ENCODE measurements at regions not wholly inside any gene's neighbourhood (a gene's known extent, or its start where the extent isn't known, plus 50 kb on each side); places are given as distances from the start of the nearest gene placed in this dataset.

GRCh38 chr5:17070647-17071046 lies 134.6 kb upstream of the MYO10 start:
- Histone ChIP-seq H3K4me3 (ENCODE audit: control extremely low read depth in 1 of 5, extremely low read depth in 1 of 5, insufficient read depth in 1 of 5, low read depth in 2 of 5, low read length in 4 of 5) (no peak overlapping the region), H2AFZ (ENCODE audit: insufficient read depth, low read depth, low read length, poor library complexity, severe bottlenecking) (no peak overlapping the region), H4K20me1 (ENCODE audit: control insufficient read depth, insufficient read depth, low read length, poor library complexity, severe bottlenecking) (no peaks in the 10 kb centered on the region), H3K4me2 (replicated peaks; ENCODE audit: low read depth, low read length, poor library complexity, severe bottlenecking) (no peak overlapping the region), H3K79me2 (ENCODE audit: control insufficient read depth, insufficient read depth, low read length) (no peaks in the 10 kb centered on the region), H3K27me3 (replicated peaks in 1 of 4; ENCODE audit: control extremely low read depth in 1 of 4, control insufficient read depth in 3 of 4, insufficient read depth in 4 of 4, low read length in 3 of 4) (no peaks in the 10 kb centered on the region), H3K4me1 (ENCODE audit: control insufficient read depth in 2 of 2, insufficient read depth in 2 of 2, low read length in 2 of 2) (no peaks in the 10 kb centered on the region), H3K36me3 (replicated peaks in 1 of 2; ENCODE audit: control extremely low read depth in 1 of 2, control insufficient read depth in 1 of 2, extremely low read depth in 1 of 2, insufficient read depth in 2 of 2, low read length in 1 of 2) (no peaks in the 10 kb centered on the region), H3K9me3 (ENCODE audit: control extremely low read depth in 1 of 3, control insufficient read depth in 2 of 3, insufficient read depth in 1 of 3, low read length in 2 of 3) (peaks cover 0 to 4% (median 0%) of the 10 kb centered on the region in 3 donors), H3K27ac (ENCODE audit: low read length in 2 of 2) (no peak overlapping the region), H3K9ac (ENCODE audit: low read length) (no peak overlapping the region)
- no peak for TF ChIP-seq EZH2 (IDR thresholded peaks at IDR 0.05; ENCODE audit: borderline replicate concordance, insufficient read depth, low read depth, low read length, poor library complexity, severe bottlenecking)
- TF ChIP-seq CTCF (IDR thresholded peaks at IDR 0.05), result no peak
- no peaks in the 10 kb centered on the region for H3K27me3 Mint-ChIP-seq
- H3K4me3 Mint-ChIP-seq, result no peak overlapping the region
- no peaks in the 10 kb centered on the region for H3K4me1 Mint-ChIP-seq
- H3K9me3 Mint-ChIP-seq (ENCODE audit: insufficient read depth), result no peaks in the 10 kb centered on the region
- 100% methylated on average over 1 of the region's 6 CpGs for whole genome bisulfite sequencing (ENCODE audit: insufficient coverage)
- ChIA-PET CTCF (no interaction called here), POLR2A (no interaction called here)
- H3K27ac Mint-ChIP-seq, result no peak overlapping the region
- ATAC-seq (ENCODE audit: low read depth) (no peak), DNase-seq (no peak)
- intact Hi-C loops (cut with micrococcal nuclease), result no loop called here

GRCh38 chr5:17075236-17075635 lies 139.1 kb upstream of the MYO10 start:
- ChIA-PET CTCF (no interaction called here), POLR2A (no interaction called here)
- no peaks in the 10 kb centered on the region for H3K36me3 ChIP-seq (replicated peaks in 1 of 2; ENCODE audit: control extremely low read depth in 1 of 2, control insufficient read depth in 1 of 2, extremely low read depth in 1 of 2, insufficient read depth in 2 of 2, low read length in 1 of 2)
- H2AFZ ChIP-seq (ENCODE audit: insufficient read depth, low read depth, low read length, poor library complexity, severe bottlenecking), result no peak overlapping the region
- no peaks in the 10 kb centered on the region for H3K79me2 ChIP-seq (ENCODE audit: control insufficient read depth, insufficient read depth, low read length)
- no peaks in the 10 kb centered on the region for H4K20me1 ChIP-seq (ENCODE audit: control insufficient read depth, insufficient read depth, low read length, poor library complexity, severe bottlenecking)
- WGBS (ENCODE audit: insufficient coverage), result 92% methylated on average over 4 of the region's 4 CpGs
- TF ChIP-seq EZH2 (IDR thresholded peaks at IDR 0.05; ENCODE audit: borderline replicate concordance, insufficient read depth, low read depth, low read length, poor library complexity, severe bottlenecking) (no peak), CTCF (IDR thresholded peaks at IDR 0.05) (no peak)
- no peak overlapping the region for H3K4me3 Mint-ChIP-seq
- H3K9me3 ChIP-seq (ENCODE audit: control extremely low read depth in 1 of 3, control insufficient read depth in 2 of 3, insufficient read depth in 1 of 3, low read length in 2 of 3), result no peaks in the 10 kb centered on the region
- H3K27me3 Mint-ChIP-seq, result no peaks in the 10 kb centered on the region
- no peak overlapping the region for H3K4me3 ChIP-seq (ENCODE audit: control extremely low read depth in 1 of 5, extremely low read depth in 1 of 5, insufficient read depth in 1 of 5, low read depth in 2 of 5, low read length in 4 of 5)
- H3K27ac Mint-ChIP-seq, result no peak overlapping the region
- intact Hi-C loops (cut with micrococcal nuclease), result no loop called here
- no peaks in the 10 kb centered on the region for H3K27me3 ChIP-seq (replicated peaks in 1 of 4; ENCODE audit: control extremely low read depth in 1 of 4, control insufficient read depth in 3 of 4, insufficient read depth in 4 of 4, low read length in 3 of 4)
- ATAC-seq (ENCODE audit: low read depth) (no peak), DNase-seq (no peak)
- no peaks in the 10 kb centered on the region for H3K4me1 Mint-ChIP-seq
- no peaks in the 10 kb centered on the region for H3K4me1 ChIP-seq (ENCODE audit: control insufficient read depth in 2 of 2, insufficient read depth in 2 of 2, low read length in 2 of 2)
- no peak overlapping the region for H3K4me2 ChIP-seq (replicated peaks; ENCODE audit: low read depth, low read length, poor library complexity, severe bottlenecking)
- H3K27ac ChIP-seq (ENCODE audit: low read length in 2 of 2), result no peak overlapping the region
- H3K9ac ChIP-seq (ENCODE audit: low read length), result no peak overlapping the region
- H3K9me3 Mint-ChIP-seq (ENCODE audit: insufficient read depth), result no peaks in the 10 kb centered on the region
